HG02759 (cell line): ENCODE measurements at regions not wholly inside any gene's neighbourhood (a gene's known extent, or its start where the extent isn't known, plus 50 kb on each side); places are given as distances from the start of the nearest gene placed in this dataset.

Experiments
- ATAC-seq: cut with Tn5 transposase; IDR thresholded peaks from one replicate; pipeline ENCODE4 v1.9.1; 2021; ENCODE audit warnings: mild to moderate bottlenecking, moderate library complexity; ENCODE audit not compliant: unreplicated experiment

- ATAC-seq = no peak
Measured at GRCh38 chr2:207403141-207403540, 126.6 kb upstream of the CREB1 start.

GRCh38 chr2:207403950-207404349 is 125.8 kb upstream of the CREB1 start:
- ATAC-seq = no peak

- ATAC-seq = no peak
Measured at GRCh38 chr2:207405150-207405549, 124.6 kb upstream of the CREB1 start.

GRCh38 chr2:207408086-207408794 is 121.5 kb upstream of the CREB1 start:
- peak; percentile 94 for ATAC-seq

- no peak for ATAC-seq
Measured at GRCh38 chr2:207409517-207409916, 120.2 kb upstream of the CREB1 start.

- no peak for ATAC-seq
Measured at GRCh38 chr2:207412787-207413310, 116.9 kb upstream of the CREB1 start.

- no peak for ATAC-seq
Measured at GRCh38 chr2:207413376-207413907, 116.3 kb upstream of the CREB1 start.

- ATAC-seq = no peak
Measured at GRCh38 chr2:207416111-207416510, 113.7 kb upstream of the CREB1 start.

- ATAC-seq = no peak
Measured at GRCh38 chr2:207416900-207417299, 112.9 kb upstream of the CREB1 start.

GRCh38 chr2:207417301-207417718 is 112.5 kb upstream of the CREB1 start:
- ATAC-seq = no peak

- no peak for ATAC-seq
Measured at GRCh38 chr2:207418419-207418818, 111.3 kb upstream of the CREB1 start.

GRCh38 chr2:207419331-207419730 is 110.4 kb upstream of the CREB1 start:
- no peak for ATAC-seq

- no peak for ATAC-seq
Measured at GRCh38 chr2:207421671-207422070, 108.1 kb upstream of the CREB1 start.

- ATAC-seq = no peak
Measured at GRCh38 chr2:207422380-207422779, 107.4 kb upstream of the CREB1 start.

GRCh38 chr2:207423886-207424285 is 105.9 kb upstream of the CREB1 start:
- peak; percentile 98 for ATAC-seq

GRCh38 chr2:207427986-207428385 is 101.8 kb upstream of the CREB1 start:
- ATAC-seq = no peak

GRCh38 chr2:207428573-207428972 is 101.2 kb upstream of the CREB1 start:
- no peak for ATAC-seq

- no peak for ATAC-seq
Measured at GRCh38 chr2:207432453-207432852, 97.3 kb upstream of the CREB1 start.

- no peak for ATAC-seq
Measured at GRCh38 chr2:207434306-207434705, 95.5 kb upstream of the CREB1 start.

- ATAC-seq = no peak
Measured at GRCh38 chr2:207434899-207435465, 94.8 kb upstream of the CREB1 start.

- no peak for ATAC-seq
Measured at GRCh38 chr2:207437136-207437523, 92.6 kb upstream of the CREB1 start.

GRCh38 chr2:207437524-207438143 is 92.1 kb upstream of the CREB1 start:
- ATAC-seq = no peak
